ENCODE measurements at regions not wholly inside any gene's neighbourhood (a gene's known extent, or its start where the extent isn't known, plus 50 kb on each side); places are given as distances from the start of the nearest gene placed in this dataset.
"Not testable (repeated sequence)": the region's sequence is repeated elsewhere in the genome, so short reads cannot be mapped to it uniquely, and the experiment has no call there.

- DNase-seq (ENCODE audit: low read depth) = no peak
- no peak for TF ChIP-seq CTCF (IDR thresholded peaks at IDR 0.05; ENCODE audit: insufficient read depth, low read depth, low read length, missing control alignments)
Measured at GRCh38 chr3:20307383-20307782, 121.4 kb upstream of the SGO1 start.

GRCh38 chr3:20305647-20306046, 119.6 kb upstream of the SGO1 start:
- DNase-seq (ENCODE audit: low read depth) = no peak
- H3K4me3 ChIP-seq (ENCODE audit: low read length) = no peak overlapping the region
- no peak for TF ChIP-seq CTCF (IDR thresholded peaks at IDR 0.05; ENCODE audit: insufficient read depth, low read depth, low read length, missing control alignments)

More at GRCh38 chr3:20307383-20307782, 121.4 kb upstream of the SGO1 start:
- H3K4me3 ChIP-seq (ENCODE audit: low read length) = no peak overlapping the region

- no peak overlapping the region for H3K4me3 ChIP-seq (ENCODE audit: low read length)
- TF ChIP-seq CTCF (IDR thresholded peaks at IDR 0.05; ENCODE audit: insufficient read depth, low read depth, low read length, missing control alignments) = no peak
- DNase-seq (ENCODE audit: low read depth) = no peak
Measured at GRCh38 chr3:20302766-20303165, 116.8 kb upstream of the SGO1 start.

- DNase-seq (ENCODE audit: low read depth) = no peak
- TF ChIP-seq CTCF (IDR thresholded peaks at IDR 0.05; ENCODE audit: insufficient read depth, low read depth, low read length, missing control alignments) = no peak
- no peak overlapping the region for H3K4me3 ChIP-seq (ENCODE audit: low read length)
Measured at GRCh38 chr3:20288050-20288449, 102.0 kb upstream of the SGO1 start.

- DNase-seq (ENCODE audit: low read depth) = no peak
- no peak for TF ChIP-seq CTCF (IDR thresholded peaks at IDR 0.05; ENCODE audit: insufficient read depth, low read depth, low read length, missing control alignments)
- H3K4me3 ChIP-seq (ENCODE audit: low read length) = no peak overlapping the region
Measured at GRCh38 chr3:20280257-20280656, 94.3 kb upstream of the SGO1 start.

- H3K4me3 ChIP-seq (ENCODE audit: low read length); DNase-seq (ENCODE audit: low read depth): not testable (repeated sequence)
Measured at GRCh38 chr3:20265977-20266376, 80.0 kb upstream of the SGO1 start.

GRCh38 chr3:20264900-20265567, 79.0 kb upstream of the SGO1 start:
- no peak for TF ChIP-seq CTCF (IDR thresholded peaks at IDR 0.05; ENCODE audit: insufficient read depth, low read depth, low read length, missing control alignments)
- DNase-seq (ENCODE audit: low read depth) = no peak
- H3K4me3 ChIP-seq (ENCODE audit: low read length) = no peak overlapping the region

Data from epithelial cell of esophagus (primary cell).